HFF-Myc (cell line): ENCODE measurements at regions not wholly inside any gene's neighbourhood (a gene's known extent, or its start where the extent isn't known, plus 50 kb on each side); places are given as distances from the start of the nearest gene placed in this dataset.

Experiments
- DNase-seq: peaks from one replicate; pipeline ENCODE4 v3.0.0-alpha.2; 2011; ENCODE audit warnings: low read depth; ENCODE audit errors: extremely low read depth
- H3K4me3 ChIP-seq: replicated peaks from 2 replicates; pipeline ENCODE4 v1.5.1; 2011; ENCODE audit warnings: low read depth, mild to moderate bottlenecking, control low read depth, low read length
- TF ChIP-seq, protein P1 (sequence below): IDR thresholded peaks from 2 replicates; pipeline ENCODE4 v1.5.1; 2012; ENCODE audit warnings: mild to moderate bottlenecking, low read depth, low read length, control low read depth; ENCODE audit errors: missing control alignments

GRCh38 chr3:171972871-171973348, 66.5 kb upstream of the FNDC3B start:
- TF ChIP-seq, protein P1, sequence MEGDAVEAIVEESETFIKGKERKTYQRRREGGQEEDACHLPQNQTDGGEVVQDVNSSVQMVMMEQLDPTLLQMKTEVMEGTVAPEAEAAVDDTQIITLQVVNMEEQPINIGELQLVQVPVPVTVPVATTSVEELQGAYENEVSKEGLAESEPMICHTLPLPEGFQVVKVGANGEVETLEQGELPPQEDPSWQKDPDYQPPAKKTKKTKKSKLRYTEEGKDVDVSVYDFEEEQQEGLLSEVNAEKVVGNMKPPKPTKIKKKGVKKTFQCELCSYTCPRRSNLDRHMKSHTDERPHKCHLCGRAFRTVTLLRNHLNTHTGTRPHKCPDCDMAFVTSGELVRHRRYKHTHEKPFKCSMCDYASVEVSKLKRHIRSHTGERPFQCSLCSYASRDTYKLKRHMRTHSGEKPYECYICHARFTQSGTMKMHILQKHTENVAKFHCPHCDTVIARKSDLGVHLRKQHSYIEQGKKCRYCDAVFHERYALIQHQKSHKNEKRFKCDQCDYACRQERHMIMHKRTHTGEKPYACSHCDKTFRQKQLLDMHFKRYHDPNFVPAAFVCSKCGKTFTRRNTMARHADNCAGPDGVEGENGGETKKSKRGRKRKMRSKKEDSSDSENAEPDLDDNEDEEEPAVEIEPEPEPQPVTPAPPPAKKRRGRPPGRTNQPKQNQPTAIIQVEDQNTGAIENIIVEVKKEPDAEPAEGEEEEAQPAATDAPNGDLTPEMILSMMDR: no peak
- DNase-seq: no peak
- H3K4me3 ChIP-seq: no peak overlapping the region

DNA sequence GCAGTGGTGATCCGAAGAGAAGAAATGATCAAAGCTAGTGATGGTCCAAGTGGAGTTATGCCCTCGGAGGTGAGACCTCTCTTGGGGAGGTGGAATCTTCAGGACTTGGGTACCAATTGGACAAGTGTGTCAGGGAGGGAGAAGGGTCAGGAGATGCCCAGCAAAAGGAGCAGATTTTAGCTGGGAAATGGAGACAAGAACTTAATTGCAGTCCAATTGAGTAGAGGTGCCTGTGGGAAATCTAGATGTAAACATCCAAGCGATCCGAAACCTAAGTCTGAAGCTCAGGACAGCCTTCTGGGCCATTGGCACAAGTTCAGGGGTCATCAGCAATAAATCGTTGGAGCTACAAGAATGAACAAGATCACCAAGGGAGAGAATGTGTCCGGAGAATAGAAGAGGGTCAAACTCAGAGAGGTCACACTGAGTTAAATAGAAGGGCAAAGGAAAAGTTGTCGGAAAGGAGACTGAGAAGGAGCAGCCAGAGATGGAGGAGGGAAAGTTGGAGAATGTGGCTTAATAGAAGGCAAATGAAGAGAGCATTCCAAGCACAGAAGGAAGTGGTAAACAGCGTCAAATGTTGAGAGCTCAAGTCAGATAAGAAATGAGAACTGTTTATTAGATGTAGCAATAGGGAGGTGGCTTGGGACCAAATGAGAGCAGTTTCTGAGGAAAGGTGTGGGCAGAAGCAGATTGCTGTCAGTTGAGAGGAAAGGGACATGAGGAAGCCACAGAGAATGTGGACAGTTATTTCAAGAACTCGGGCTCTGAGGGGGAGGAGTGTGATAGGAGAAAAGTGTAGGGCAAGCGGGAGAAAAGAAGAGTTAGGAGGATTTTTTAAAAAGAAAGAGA, 64.2 kb upstream of the FNDC3B start:
- DNase-seq: no peak
- TF ChIP-seq, protein P1: no peak
- no peak overlapping the region for H3K4me3 ChIP-seq

- no peak overlapping the region for H3K4me3 ChIP-seq
- DNase-seq: no peak
- TF ChIP-seq, protein P1: no peak
These were observed 62.9 kb upstream of the FNDC3B start for GRCh38 chr3:171976526-171976925.

- TF ChIP-seq, protein P1: no peak
- DNase-seq: no peak
- no peak overlapping the region for H3K4me3 ChIP-seq
These were observed 61.9 kb upstream of the FNDC3B start for GRCh38 chr3:171977441-171977840.

DNA sequence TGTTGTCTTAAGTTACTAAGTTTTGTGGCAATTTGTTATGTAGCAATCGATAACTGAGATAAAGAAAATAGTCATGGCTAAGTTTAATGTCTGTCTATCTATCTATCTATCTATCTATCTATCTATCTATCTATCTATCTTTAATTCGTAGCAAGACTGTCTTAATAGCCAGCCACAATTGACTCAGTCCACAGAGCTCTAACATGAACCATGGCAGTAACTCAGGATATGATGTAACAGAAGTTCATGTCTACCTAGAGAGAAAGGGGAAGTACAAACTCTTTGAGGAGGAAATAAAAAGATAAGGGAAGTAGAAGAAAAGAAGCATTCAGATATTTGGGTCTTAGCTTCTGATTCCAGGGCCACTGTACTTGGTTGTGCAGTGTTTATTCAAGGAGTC, 61.5 kb upstream of the FNDC3B start:
- DNase-seq: no peak
- no peak overlapping the region for H3K4me3 ChIP-seq
- TF ChIP-seq, protein P1: no peak

GRCh38 chr3:171978390-171978789, 61.0 kb upstream of the FNDC3B start:
- DNase-seq: no peak
- no peak overlapping the region for H3K4me3 ChIP-seq
- TF ChIP-seq, protein P1: no peak
